HFFc6 (cell line): ENCODE measurements at regions not wholly inside any gene's neighbourhood (a gene's known extent, or its start where the extent isn't known, plus 50 kb on each side); places are given as distances from the start of the nearest gene placed in this dataset.
A peak's percentile ranks its signal among the peaks of the same experiment; 100 is the strongest.

Experiments used
- DNase-seq: peaks from one replicate; pipeline ENCODE4 v3.0.0-alpha.2; 2018
- H3K27ac Mint-ChIP-seq: 2 replicates; pipeline ENCODE4 v1.8.0; 2020; ENCODE audit warnings: mild to moderate bottlenecking, mixed read lengths
- H3K27me3 Mint-ChIP-seq: 2 replicates; pipeline ENCODE4 v1.8.0; 2021; ENCODE audit warnings: mild to moderate bottlenecking, moderate library complexity, mixed read lengths; ENCODE audit not compliant: insufficient read depth
- H3K36me3 Mint-ChIP-seq: 2 replicates; pipeline ENCODE4 v1.8.0; 2021; ENCODE audit warnings: low read depth, mixed read lengths
- H3K4me1 Mint-ChIP-seq: 2 replicates; pipeline ENCODE4 v1.8.0; 2020; ENCODE audit warnings: low read depth, mixed read lengths
- H3K4me3 Mint-ChIP-seq: 2 replicates; pipeline ENCODE4 v1.8.0; 2020; ENCODE audit warnings: mild to moderate bottlenecking, moderate library complexity, mixed read lengths
- H3K9me3 Mint-ChIP-seq: 2 replicates; pipeline ENCODE4 v1.8.0; 2020; ENCODE audit warnings: mild to moderate bottlenecking, mixed read lengths
- TF ChIP-seq, protein P1 (sequence below): fragments of 200-600 bp; sonication (generic); IDR thresholded peaks from 2 replicates; pipeline ENCODE4 v1.5.0; 2021; ENCODE audit warnings: antibody characterized with exemption, mild to moderate bottlenecking

DNA sequence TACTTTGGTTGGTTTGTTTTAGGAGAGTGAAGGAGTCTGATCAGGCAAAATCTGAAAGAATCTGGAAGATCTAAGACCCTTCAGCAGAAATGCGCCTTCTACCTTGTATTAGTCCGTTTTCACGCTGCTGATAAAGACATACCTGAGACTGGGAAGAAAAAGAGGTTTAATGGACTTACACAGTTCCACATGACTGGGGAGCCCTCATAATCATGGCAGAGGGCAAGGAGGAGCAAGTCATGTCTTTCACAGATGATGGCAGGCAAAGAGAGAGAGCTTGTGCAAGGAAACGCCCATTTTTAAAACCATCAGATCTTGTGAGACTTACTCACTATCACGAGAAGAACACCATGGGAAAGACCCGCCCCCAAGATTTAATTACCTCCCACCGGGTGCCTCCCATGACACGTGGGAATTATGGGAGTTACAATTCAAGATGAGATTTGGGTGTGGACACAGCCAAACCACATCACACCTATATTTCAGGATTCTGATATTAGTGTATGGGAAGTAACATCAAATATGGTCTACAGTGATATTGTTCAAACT is 99.3 kb downstream of the GLUL start:
- no peaks in the 10 kb centered on the region for H3K36me3 Mint-ChIP-seq
- DNase-seq, result no peak
- H3K4me3 Mint-ChIP-seq, result no peak overlapping the region
- H3K27me3 Mint-ChIP-seq, result peaks cover 5% of the 10 kb centered on the region
- H3K4me1 Mint-ChIP-seq, result peaks cover 40% of the 10 kb centered on the region
- H3K27ac Mint-ChIP-seq, result no peak overlapping the region
- TF ChIP-seq, protein P1, sequence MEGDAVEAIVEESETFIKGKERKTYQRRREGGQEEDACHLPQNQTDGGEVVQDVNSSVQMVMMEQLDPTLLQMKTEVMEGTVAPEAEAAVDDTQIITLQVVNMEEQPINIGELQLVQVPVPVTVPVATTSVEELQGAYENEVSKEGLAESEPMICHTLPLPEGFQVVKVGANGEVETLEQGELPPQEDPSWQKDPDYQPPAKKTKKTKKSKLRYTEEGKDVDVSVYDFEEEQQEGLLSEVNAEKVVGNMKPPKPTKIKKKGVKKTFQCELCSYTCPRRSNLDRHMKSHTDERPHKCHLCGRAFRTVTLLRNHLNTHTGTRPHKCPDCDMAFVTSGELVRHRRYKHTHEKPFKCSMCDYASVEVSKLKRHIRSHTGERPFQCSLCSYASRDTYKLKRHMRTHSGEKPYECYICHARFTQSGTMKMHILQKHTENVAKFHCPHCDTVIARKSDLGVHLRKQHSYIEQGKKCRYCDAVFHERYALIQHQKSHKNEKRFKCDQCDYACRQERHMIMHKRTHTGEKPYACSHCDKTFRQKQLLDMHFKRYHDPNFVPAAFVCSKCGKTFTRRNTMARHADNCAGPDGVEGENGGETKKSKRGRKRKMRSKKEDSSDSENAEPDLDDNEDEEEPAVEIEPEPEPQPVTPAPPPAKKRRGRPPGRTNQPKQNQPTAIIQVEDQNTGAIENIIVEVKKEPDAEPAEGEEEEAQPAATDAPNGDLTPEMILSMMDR, result no peak
- no peaks in the 10 kb centered on the region for H3K9me3 Mint-ChIP-seq

DNA sequence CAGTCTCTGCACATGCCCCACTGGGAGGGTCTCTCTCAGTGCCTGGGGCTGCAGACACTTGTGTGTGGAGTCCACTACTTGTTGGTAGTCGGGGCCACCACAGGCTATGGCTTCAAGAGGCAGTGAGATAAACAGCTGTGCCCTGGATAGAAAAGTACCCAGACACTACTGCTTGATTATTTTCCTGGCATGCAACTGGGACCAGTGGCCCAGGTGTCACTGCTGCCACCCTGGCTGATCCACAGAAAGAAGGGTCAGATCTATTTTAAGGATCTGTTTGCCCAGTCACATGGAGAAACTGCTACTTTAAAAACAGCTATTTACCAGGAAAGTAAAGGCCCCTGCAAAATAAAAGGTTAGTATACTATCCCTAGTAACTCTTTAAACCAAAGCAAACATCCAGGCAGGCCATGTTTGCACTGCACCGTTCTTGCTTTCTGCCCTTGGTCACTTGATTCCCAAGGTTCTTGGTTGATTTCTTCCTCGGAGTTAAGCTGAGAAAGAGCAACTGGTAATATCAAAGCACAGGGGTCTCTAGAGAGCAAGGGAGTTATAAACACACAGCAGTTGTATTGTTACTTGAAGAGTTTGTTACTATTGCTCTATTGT is 99.9 kb downstream of the GLUL start:
- Mint-ChIP-seq H3K27ac (peak overlapping the region; percentile 91; the same call in 1 of the 2 replicates), H3K4me1 (peaks cover 40% of the 10 kb centered on the region), H3K36me3 (no peaks in the 10 kb centered on the region), H3K4me3 (no peak overlapping the region), H3K9me3 (no peaks in the 10 kb centered on the region), H3K27me3 (peaks cover 3% of the 10 kb centered on the region)
- TF ChIP-seq, protein P1, result no peak
- no peak for DNase-seq

DNA sequence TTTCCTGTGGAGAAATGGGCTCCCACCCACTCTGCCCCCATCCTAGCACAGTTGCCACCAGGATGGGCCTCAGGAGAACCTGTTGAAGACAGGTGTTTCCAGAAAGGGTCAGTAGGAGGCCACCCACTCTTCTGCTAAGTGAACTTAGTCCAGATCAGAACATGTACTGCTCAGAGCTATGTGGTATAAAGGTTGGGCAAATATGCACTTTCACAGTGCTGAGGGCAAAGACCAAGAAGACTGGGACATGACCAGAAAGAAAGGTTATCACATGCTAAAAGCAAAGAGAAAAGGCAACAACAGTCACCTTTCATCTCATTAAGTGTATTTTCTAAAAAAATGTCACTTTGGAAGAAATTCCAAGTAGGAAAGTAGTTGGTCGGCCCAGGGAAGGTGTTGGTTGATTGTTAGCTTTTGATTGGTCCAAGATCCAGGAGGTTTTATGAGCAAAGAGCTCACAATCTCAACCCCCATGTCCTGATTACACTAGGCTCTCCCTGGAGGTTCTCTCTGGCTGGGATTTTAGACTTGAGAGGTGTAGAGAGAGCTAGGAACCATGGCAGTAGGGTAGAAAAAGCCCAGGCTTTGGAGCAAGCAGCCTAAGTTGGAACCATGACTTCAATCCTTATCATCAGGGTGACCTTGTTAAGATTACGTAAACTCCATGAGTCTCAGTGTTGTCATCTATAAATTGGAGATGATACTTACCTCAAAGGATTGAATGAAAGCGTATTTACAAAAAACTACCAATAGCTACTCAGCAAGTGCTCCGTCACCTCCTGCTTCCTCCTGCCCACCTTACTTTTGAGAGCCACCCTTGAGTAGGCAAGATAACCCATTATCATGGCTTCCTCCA is 102.6 kb downstream of the GLUL start:
- peaks cover 2% of the 10 kb centered on the region; the same call in 1 of the 2 replicates for H3K27me3 Mint-ChIP-seq
- TF ChIP-seq, protein P1, result no peak
- peak overlapping the region; percentile 91 for H3K27ac Mint-ChIP-seq

DNA sequence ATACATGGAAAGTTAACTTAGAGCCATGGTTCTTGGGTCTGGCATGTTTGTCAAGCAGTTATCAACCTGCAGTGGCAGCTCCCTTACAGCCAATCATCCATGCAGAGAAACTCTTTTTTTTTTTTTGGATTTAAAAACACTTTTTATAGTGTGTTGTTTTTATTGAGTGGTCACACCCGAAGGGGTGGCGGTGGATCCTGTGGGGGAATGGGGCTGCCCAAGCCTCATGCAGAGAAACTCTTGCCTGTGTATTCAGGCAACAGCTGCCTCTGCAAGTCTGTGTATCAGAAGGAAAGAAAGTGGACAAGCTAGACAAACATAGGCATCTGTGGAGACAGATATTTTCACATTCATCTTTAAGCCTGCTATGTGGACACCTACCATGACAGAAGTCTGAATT is 104.8 kb downstream of the GLUL start:
- no peaks in the 10 kb centered on the region for H3K36me3 Mint-ChIP-seq
- DNase-seq, result no peak
- no peak overlapping the region for H3K4me3 Mint-ChIP-seq
- TF ChIP-seq, protein P1, result no peak
- peaks cover 36% of the 10 kb centered on the region for H3K4me1 Mint-ChIP-seq
- H3K9me3 Mint-ChIP-seq, result no peaks in the 10 kb centered on the region
- H3K27ac Mint-ChIP-seq, result no peak overlapping the region
- H3K27me3 Mint-ChIP-seq, result peaks cover 2% of the 10 kb centered on the region; the same call in 1 of the 2 replicates

More for the DNA sequence above, 102.6 kb downstream of the GLUL start:
- H3K9me3 Mint-ChIP-seq, result no peaks in the 10 kb centered on the region
- no peak for DNase-seq
- H3K4me1 Mint-ChIP-seq, result peaks cover 35% of the 10 kb centered on the region
- no peaks in the 10 kb centered on the region for H3K36me3 Mint-ChIP-seq
- H3K4me3 Mint-ChIP-seq, result peak overlapping the region; percentile 43; the same call in 1 of the 2 replicates

DNA sequence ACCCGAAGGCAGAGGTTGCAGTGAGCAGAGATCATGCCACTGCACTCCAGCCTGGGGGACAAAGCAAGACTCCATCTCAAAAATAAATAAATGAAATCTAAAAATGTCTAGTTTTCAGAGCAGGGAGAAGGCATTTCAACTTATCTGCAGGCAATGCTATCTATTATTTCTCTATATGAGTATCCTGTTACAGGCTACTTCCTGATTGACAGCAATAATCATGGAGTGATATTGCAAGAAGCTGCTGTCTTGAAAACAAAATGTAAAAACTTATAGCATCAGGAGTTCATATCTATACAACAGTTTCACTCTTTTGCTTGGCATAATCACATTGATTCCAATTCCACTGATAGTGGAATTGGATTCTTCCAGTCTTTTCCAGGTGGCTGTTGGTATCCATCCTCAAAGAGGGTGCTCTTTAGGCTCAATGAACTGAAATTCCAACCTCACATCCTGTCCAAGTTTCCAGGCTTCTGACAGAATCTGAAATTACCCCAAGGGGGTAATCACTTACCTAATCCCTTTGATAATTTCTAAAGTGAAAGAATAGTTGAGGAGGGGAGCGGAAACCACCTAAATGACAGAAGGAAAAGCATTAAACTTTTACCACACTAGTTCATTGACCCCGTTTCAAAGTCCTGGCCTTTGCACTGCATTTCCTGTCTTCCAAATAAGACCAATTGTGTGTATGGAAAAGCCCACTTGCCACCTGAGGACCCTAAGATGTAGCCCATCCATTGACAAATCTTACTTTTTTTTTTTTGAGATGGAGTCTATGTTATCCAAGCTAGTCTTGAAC is 107.6 kb downstream of the GLUL start:
- Mint-ChIP-seq H3K4me1 (peaks cover 17% of the 10 kb centered on the region), H3K4me3 (no peak overlapping the region), H3K9me3 (no peaks in the 10 kb centered on the region), H3K27me3 (peaks cover 2% of the 10 kb centered on the region; the same call in 1 of the 2 replicates), H3K36me3 (no peaks in the 10 kb centered on the region), H3K27ac (no peak overlapping the region)
- TF ChIP-seq, protein P1, result no peak
- DNase-seq, result no peak
